Testis (tissue), 2 donors: ENCODE measurements at regions not wholly inside any gene's neighbourhood (a gene's known extent, or its start where the extent isn't known, plus 50 kb on each side); places are given as distances from the start of the nearest gene placed in this dataset.

Experiments used
- POLR2A ChIP-seq: fragments of 450-650 bp; IDR thresholded peaks from one replicate; pipeline ENCODE4 v1.6.1; 2017; ENCODE audit warnings: antibody characterized with exemption, mild to moderate bottlenecking, moderate library complexity
- TF ChIP-seq, protein P1 (sequence below), 3 experiments: fragments of 450-650 bp in 2 of 3; fragments of 200-600 bp in 1 of 3; sonication (generic) in 1 of 3; IDR thresholded peaks; one replicate each; pipeline ENCODE4 v1.5.1; 2016 to 2019; ENCODE audit warnings: antibody characterized with exemption in 3 of 3, mild to moderate bottlenecking in 2 of 3, moderate library complexity in 1 of 3

- TF ChIP-seq, protein P1, sequence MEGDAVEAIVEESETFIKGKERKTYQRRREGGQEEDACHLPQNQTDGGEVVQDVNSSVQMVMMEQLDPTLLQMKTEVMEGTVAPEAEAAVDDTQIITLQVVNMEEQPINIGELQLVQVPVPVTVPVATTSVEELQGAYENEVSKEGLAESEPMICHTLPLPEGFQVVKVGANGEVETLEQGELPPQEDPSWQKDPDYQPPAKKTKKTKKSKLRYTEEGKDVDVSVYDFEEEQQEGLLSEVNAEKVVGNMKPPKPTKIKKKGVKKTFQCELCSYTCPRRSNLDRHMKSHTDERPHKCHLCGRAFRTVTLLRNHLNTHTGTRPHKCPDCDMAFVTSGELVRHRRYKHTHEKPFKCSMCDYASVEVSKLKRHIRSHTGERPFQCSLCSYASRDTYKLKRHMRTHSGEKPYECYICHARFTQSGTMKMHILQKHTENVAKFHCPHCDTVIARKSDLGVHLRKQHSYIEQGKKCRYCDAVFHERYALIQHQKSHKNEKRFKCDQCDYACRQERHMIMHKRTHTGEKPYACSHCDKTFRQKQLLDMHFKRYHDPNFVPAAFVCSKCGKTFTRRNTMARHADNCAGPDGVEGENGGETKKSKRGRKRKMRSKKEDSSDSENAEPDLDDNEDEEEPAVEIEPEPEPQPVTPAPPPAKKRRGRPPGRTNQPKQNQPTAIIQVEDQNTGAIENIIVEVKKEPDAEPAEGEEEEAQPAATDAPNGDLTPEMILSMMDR (IDR thresholded peaks at IDR 0.05), result no peak
- TF ChIP-seq POLR2A, result no peak
These were observed 75.0 kb upstream of the CCDC60 start for GRCh38 chr12:119259484-119259883.
